ENCODE measurements at regions not wholly inside any gene's neighbourhood (a gene's known extent, or its start where the extent isn't known, plus 50 kb on each side); places are given as distances from the start of the nearest gene placed in this dataset.
"Not testable (repeated sequence)": the region's sequence is repeated elsewhere in the genome, so short reads cannot be mapped to it uniquely, and the experiment has no call there.

DNA sequence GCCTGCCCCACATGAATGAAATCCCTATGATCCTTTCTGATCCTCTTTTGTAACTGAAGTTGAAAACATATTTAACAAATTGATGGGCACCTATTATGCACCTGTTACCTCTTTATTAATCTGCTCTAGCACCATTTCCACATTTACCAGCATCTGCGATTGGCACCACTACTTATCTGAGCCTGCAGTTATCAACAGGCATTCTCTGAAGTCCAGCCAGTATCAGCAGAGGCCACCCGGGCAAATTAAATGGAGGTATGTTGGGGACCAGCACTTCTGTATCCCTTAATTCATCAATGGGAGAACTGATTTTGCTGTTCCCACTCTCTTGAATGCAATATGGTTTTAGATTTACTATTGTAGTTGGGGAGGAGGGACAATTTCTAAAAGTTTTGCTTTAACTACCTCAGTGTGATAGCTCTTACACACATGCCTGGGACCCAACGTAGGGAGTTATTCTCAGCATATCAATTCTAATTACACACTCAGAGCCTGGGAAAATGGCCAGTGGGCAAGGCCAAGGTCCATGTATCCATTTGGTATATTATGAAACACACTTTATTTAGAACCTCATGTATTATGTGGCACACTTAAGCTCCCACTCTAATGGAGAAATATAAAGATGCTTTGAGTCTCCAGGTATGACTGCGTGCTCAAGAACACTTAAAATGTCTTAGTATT lies 1927.1 kb upstream of the PCDH7 start:
- FAIRE-seq: no peak
- DNase-seq (ENCODE audit: insufficient read length): no peak
- TF ChIP-seq POLR2A (IDR thresholded peaks at IDR 0.05; ENCODE audit: low read depth, low read length) (no peak), POLR2AphosphoS5 (IDR thresholded peaks at IDR 0.05; ENCODE audit: low read depth, low read length) (no peak), TAF1 (IDR thresholded peaks at IDR 0.05; ENCODE audit: borderline replicate concordance, low read depth, low read length) (no peak)

DNA sequence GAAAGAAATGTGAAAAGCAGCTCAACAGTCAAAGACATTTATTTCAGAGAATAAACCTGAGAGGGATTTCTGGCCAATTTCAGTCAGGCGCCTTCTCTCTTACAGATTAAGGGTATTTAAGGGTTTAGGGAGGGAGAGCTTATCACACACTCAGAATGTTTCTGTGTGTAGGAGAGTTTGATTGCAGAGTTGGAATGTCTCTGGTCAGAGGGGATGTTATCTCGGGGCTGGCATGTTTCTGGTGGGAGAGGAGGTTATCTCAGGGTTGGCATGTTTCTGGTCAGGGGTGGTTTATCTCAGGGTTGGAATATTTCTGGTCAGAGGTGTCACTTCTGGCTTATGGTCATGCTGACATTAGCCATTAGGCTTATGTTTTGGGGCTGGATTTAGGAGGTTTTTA lies 1920.5 kb upstream of the PCDH7 start:
- no peak for TF ChIP-seq POLR2AphosphoS5 (IDR thresholded peaks at IDR 0.05; ENCODE audit: low read depth, low read length)
- no peak for TF ChIP-seq POLR2A (IDR thresholded peaks at IDR 0.05; ENCODE audit: low read depth, low read length)
- no peak for TF ChIP-seq TAF1 (IDR thresholded peaks at IDR 0.05; ENCODE audit: borderline replicate concordance, low read depth, low read length)
- DNase-seq (ENCODE audit: insufficient read length) (no peak), FAIRE-seq (no peak)

DNA sequence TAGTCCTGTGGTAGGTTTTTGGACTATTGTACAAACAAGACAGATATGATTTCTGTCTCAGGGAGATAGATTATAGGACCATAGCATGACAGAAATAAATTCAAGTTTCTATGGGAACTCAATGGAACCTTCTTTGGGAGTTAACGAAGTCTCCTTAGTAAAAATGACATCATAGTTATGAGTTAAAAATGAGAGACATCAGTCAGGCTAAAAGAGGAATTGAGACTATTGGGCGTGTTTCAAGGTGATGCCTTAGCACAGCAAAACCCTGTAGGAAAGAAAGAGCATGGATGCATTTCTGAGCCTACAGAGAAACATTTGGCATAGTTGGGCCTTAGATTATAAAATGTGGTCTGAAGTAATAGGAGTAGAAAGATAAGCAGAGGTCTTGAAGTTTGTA lies 1909.1 kb upstream of the PCDH7 start:
- DNase-seq (ENCODE audit: insufficient read length): no peak
- FAIRE-seq: no peak
- TF ChIP-seq POLR2AphosphoS5 (IDR thresholded peaks at IDR 0.05; ENCODE audit: low read depth, low read length): no peak
- no peak for TF ChIP-seq POLR2A (IDR thresholded peaks at IDR 0.05; ENCODE audit: low read depth, low read length)
- TF ChIP-seq TAF1 (IDR thresholded peaks at IDR 0.05; ENCODE audit: borderline replicate concordance, low read depth, low read length): no peak

DNA sequence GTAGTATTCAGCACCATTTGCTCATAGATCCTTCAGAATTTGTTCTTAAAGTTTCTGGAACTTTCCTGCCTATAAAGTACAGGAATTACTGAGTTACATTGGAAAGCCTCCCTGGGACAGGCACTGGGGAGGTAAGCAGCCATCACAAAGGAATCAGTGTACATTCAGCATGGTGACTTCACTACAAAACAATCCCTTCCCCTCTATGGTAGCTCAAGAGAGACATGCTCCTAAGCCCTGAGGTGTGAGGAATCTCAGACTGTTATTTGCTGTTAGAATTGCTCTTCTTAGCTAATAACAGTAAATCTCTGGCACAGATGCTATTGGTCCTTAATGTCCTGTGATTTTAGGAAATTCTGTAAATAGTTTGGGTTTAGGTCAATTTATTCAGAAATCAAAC lies 1898.0 kb upstream of the PCDH7 start:
- TF ChIP-seq TAF1 (IDR thresholded peaks at IDR 0.05; ENCODE audit: borderline replicate concordance, low read depth, low read length): no peak
- no peak for TF ChIP-seq POLR2AphosphoS5 (IDR thresholded peaks at IDR 0.05; ENCODE audit: low read depth, low read length)
- TF ChIP-seq POLR2A (IDR thresholded peaks at IDR 0.05; ENCODE audit: low read depth, low read length): no peak
- DNase-seq (ENCODE audit: insufficient read length): no peak
- no peak for FAIRE-seq

DNA sequence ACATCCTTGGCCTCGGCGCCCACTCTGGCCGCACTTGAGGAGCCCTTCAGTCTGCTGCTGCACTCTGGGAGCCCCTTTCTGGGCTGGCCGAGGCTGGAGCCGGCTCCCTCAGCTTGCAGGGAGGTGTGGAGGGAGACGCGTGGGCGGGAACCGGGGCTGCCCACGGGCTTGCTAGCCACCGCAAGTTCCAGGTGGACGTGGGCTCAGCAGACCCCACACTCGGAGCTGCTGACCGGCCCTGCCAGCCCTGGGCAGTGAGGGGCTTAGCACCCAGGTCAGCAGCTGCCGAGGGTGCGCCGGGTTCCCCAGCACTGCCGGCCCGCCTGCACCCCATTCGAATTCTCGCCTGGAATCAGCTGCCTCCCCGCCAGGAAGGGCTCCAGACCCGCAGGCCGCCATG lies 1892.3 kb upstream of the PCDH7 start:
- TF ChIP-seq POLR2A (IDR thresholded peaks at IDR 0.05; ENCODE audit: low read depth, low read length): no peak
- no peak for TF ChIP-seq POLR2AphosphoS5 (IDR thresholded peaks at IDR 0.05; ENCODE audit: low read depth, low read length)
- TF ChIP-seq TAF1 (IDR thresholded peaks at IDR 0.05; ENCODE audit: borderline replicate concordance, low read depth, low read length): no peak
- no peak for DNase-seq (ENCODE audit: insufficient read length)
- FAIRE-seq: no peak

DNA sequence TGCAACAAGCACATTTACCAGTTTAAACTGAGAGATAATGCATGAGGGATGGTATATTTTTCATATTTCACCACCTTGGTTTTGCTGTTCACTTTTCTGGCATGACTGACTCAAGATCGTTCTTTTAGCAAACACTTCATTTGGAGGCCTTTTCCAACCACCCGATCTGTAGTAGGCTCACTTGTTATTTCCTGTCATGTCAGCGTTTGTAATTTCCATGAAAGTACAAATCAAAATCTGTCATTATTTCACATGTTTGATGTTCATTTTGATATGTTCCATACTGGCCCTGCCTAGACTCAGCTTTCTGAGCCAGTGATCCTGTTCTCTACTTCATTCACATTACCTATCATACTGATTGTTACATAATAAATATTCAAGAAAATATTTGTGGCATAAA lies 1888.3 kb upstream of the PCDH7 start:
- TF ChIP-seq POLR2AphosphoS5 (IDR thresholded peaks at IDR 0.05; ENCODE audit: low read depth, low read length) (no peak), POLR2A (IDR thresholded peaks at IDR 0.05; ENCODE audit: low read depth, low read length) (no peak), TAF1 (IDR thresholded peaks at IDR 0.05; ENCODE audit: borderline replicate concordance, low read depth, low read length) (no peak)
- FAIRE-seq (no peak), DNase-seq (ENCODE audit: insufficient read length) (no peak)

DNA sequence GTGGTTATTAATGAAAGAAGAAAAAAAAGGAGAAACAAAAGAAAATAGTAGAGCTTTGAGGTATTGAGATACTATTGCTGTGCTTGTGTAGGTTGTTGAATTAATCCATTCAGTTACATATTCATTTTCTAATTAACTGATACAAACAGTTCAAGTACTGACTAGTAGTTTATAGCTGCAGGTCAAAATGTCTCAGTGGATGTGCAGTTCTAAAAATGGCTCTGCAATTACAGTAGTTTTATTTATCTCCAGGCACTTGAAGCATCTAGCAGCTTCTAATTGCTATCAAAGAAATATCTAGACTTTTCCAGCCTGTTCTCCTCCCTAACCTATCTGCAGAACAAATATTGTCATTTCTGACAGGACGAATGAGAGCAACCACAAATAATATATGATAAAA lies 1887.7 kb upstream of the PCDH7 start:
- FAIRE-seq (no peak), DNase-seq (ENCODE audit: insufficient read length) (no peak)
- TF ChIP-seq POLR2AphosphoS5 (IDR thresholded peaks at IDR 0.05; ENCODE audit: low read depth, low read length) (no peak), TAF1 (IDR thresholded peaks at IDR 0.05; ENCODE audit: borderline replicate concordance, low read depth, low read length) (no peak), POLR2A (IDR thresholded peaks at IDR 0.05; ENCODE audit: low read depth, low read length) (no peak)

DNA sequence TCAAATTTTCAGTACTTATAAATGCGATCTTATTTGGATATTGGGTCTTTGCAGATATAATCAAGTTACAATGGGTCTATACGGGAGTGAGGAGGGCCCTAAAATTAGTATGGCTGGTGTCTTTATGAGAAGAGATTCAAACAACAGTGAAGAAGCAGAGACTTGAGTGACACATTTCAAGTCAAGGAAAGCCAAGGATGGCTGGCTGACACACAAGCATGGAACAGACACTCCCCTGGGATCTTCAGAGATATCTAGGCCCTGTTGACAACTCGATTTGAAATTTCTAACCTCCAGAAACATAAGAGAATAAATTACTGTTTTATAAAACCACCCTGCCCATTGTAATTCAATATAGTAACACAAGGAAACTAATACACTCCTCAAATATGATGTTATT lies 1886.0 kb upstream of the PCDH7 start:
- DNase-seq (ENCODE audit: insufficient read length) (no peak), FAIRE-seq (no peak)
- TF ChIP-seq TAF1 (IDR thresholded peaks at IDR 0.05; ENCODE audit: borderline replicate concordance, low read depth, low read length): no peak
- TF ChIP-seq POLR2AphosphoS5 (IDR thresholded peaks at IDR 0.05; ENCODE audit: low read depth, low read length): no peak
- no peak for TF ChIP-seq POLR2A (IDR thresholded peaks at IDR 0.05; ENCODE audit: low read depth, low read length)

DNA sequence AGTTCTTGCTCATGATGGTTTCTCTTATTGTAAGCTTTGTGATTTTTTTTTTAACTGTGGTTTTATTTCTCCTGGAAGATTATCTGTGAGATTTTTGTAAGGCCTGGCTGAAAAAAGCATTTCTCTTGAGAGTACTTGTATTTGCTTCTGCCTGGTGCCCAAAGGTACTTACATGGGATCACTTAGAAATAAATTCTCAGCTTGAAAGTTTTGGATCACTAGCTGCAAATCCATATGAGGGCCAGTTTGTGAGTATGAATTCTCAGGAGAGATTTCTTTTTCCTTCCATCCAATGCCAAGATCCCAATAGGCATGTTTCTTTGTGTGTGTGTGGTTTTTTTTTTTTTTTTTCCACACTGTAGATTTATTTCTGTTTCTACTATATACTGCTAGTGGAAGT lies 1884.7 kb upstream of the PCDH7 start:
- no peak for DNase-seq (ENCODE audit: insufficient read length)
- TF ChIP-seq TAF1 (IDR thresholded peaks at IDR 0.05; ENCODE audit: borderline replicate concordance, low read depth, low read length) (no peak), POLR2AphosphoS5 (IDR thresholded peaks at IDR 0.05; ENCODE audit: low read depth, low read length) (no peak), POLR2A (IDR thresholded peaks at IDR 0.05; ENCODE audit: low read depth, low read length) (no peak)
- no peak for FAIRE-seq

DNA sequence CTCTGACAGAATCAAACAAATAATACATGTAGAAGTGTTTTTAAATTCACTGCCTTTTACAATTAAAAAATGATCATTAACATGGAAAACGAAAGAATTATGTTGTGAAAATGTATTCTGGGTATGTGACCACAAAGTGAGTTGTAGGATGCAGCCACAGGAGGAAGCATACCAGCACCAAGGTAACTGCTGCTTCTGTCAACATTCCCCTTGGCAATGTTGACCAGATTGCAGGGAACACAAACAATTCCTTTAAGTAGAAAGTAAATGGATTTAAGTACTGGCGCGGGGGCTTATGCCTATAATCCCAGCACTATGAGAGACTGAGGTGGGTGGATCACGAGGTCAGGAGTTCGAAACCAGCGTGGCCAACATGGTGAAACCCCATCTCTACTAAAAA lies 1877.9 kb upstream of the PCDH7 start:
- no peak for DNase-seq (ENCODE audit: insufficient read length)
- no peak for FAIRE-seq
- TF ChIP-seq POLR2A (IDR thresholded peaks at IDR 0.05; ENCODE audit: low read depth, low read length) (no peak), TAF1 (IDR thresholded peaks at IDR 0.05; ENCODE audit: borderline replicate concordance, low read depth, low read length) (no peak), POLR2AphosphoS5 (IDR thresholded peaks at IDR 0.05; ENCODE audit: low read depth, low read length) (no peak)

DNA sequence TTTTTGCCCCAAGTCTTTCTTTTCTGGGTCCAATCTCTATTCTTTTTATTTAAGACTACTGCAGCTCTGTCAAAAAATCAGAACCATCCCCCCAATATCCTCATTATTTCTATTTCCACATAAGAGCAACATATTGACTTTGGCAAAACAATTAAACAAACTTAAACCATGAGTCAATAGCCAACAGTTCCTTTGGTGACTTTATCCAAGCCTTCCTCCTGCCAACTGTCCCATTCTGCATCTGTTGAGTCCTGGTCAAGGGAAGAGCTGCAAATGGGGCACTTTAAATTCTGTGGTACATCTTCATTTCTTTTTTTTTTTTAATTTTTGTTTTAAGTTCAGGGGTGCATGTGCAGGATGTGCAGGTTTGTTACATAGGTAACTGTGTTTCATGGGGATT lies 1875.0 kb upstream of the PCDH7 start:
- no peak for FAIRE-seq

DNA sequence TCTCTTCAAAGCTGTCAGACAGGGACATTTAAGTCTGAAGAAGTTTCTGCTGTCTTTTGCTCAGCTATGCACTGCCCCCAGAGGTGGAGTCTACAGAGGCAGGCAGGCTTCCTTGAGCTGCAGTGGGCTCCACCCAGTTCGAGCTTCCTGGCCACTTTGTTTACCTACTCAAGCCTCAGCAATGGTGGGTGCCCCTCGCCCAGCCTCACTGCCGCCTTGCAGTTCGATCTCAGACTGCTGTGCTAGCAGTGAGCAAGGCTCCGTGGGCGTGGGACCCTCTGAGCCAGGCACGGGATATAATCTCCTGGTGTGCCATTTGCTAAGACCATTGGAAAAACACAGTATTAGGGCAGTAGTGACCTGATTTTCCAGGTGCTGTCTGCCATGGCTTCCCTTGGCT lies 1863.1 kb upstream of the PCDH7 start:
- not testable (repeated sequence) for FAIRE-seq; DNase-seq (ENCODE audit: insufficient read length)

More for the DNA sequence above, 1875.0 kb upstream of the PCDH7 start:
- no peak for TF ChIP-seq POLR2A (IDR thresholded peaks at IDR 0.05; ENCODE audit: low read depth, low read length)
- no peak for TF ChIP-seq TAF1 (IDR thresholded peaks at IDR 0.05; ENCODE audit: borderline replicate concordance, low read depth, low read length)
- TF ChIP-seq POLR2AphosphoS5 (IDR thresholded peaks at IDR 0.05; ENCODE audit: low read depth, low read length): no peak
- no peak for DNase-seq (ENCODE audit: insufficient read length)

DNA sequence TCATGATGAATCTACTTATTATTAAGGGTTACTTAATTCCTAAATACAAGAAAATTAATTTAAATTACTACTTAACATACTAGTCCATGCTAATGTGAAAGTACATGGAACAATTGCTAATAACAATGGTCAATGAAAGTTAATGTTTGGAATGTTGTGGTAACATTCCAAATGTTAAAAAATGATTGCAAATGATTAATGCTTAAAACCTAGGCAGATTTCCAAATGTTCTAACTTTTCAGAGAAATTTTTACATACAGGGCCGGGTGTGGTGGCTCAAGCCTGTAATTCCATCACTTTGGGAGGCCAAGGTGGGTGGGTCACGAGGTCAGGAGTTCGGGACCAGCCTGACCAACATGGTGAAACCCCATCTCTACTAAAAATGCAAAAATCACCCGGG lies 1851.3 kb upstream of the PCDH7 start:
- FAIRE-seq: no peak
- DNase-seq (ENCODE audit: insufficient read length): no peak
- TF ChIP-seq TAF1 (IDR thresholded peaks at IDR 0.05; ENCODE audit: borderline replicate concordance, low read depth, low read length): no peak
- no peak for TF ChIP-seq POLR2A (IDR thresholded peaks at IDR 0.05; ENCODE audit: low read depth, low read length)
- no peak for TF ChIP-seq POLR2AphosphoS5 (IDR thresholded peaks at IDR 0.05; ENCODE audit: low read depth, low read length)
